ENCODE measurements at regions not wholly inside any gene's neighbourhood (a gene's known extent, or its start where the extent isn't known, plus 50 kb on each side); places are given as distances from the start of the nearest gene placed in this dataset.

- DNase-seq (ENCODE audit: low read depth, low spot score) = no peak
Observed at GRCh38 chr1:209324901-209325871, 258.3 kb upstream of the CAMK1G start.

GRCh38 chr1:209326076-209326475 is 257.4 kb upstream of the CAMK1G start:
- no peak for DNase-seq (ENCODE audit: low read depth, low spot score)

- no peak for DNase-seq (ENCODE audit: low read depth, low spot score)
Observed at GRCh38 chr1:209326831-209327230, 256.7 kb upstream of the CAMK1G start.

- DNase-seq (ENCODE audit: low read depth, low spot score) = no peak
Observed at GRCh38 chr1:209328196-209328595, 255.3 kb upstream of the CAMK1G start.

GRCh38 chr1:209335178-209335577 is 248.3 kb upstream of the CAMK1G start:
- peak; percentile 38 for DNase-seq (ENCODE audit: low read depth, low spot score)

GRCh38 chr1:209341146-209341545 is 242.4 kb upstream of the CAMK1G start:
- DNase-seq (ENCODE audit: low read depth, low spot score) = no peak

- no peak for DNase-seq (ENCODE audit: low read depth, low spot score)
Observed at GRCh38 chr1:209341673-209342420, 241.7 kb upstream of the CAMK1G start.

- no peak for DNase-seq (ENCODE audit: low read depth, low spot score)
Observed at GRCh38 chr1:209342441-209343175, 240.9 kb upstream of the CAMK1G start.

GRCh38 chr1:209343511-209343910 is 240.0 kb upstream of the CAMK1G start:
- DNase-seq (ENCODE audit: low read depth, low spot score) = no peak

GRCh38 chr1:209344156-209344555 is 239.4 kb upstream of the CAMK1G start:
- no peak for DNase-seq (ENCODE audit: low read depth, low spot score)

- no peak for DNase-seq (ENCODE audit: low read depth, low spot score)
Observed at GRCh38 chr1:209349363-209350308, 233.9 kb upstream of the CAMK1G start.

GRCh38 chr1:209353053-209353452 is 230.5 kb upstream of the CAMK1G start:
- DNase-seq (ENCODE audit: low read depth, low spot score) = no peak

- DNase-seq (ENCODE audit: low read depth, low spot score) = peak; percentile 80
Observed at GRCh38 chr1:209354111-209354839, 229.2 kb upstream of the CAMK1G start.

GRCh38 chr1:209354840-209355165 is 228.7 kb upstream of the CAMK1G start:
- DNase-seq (ENCODE audit: low read depth, low spot score) = no peak

GRCh38 chr1:209355415-209355814 is 228.1 kb upstream of the CAMK1G start:
- DNase-seq (ENCODE audit: low read depth, low spot score) = no peak

GRCh38 chr1:209356976-209357377 is 226.5 kb upstream of the CAMK1G start:
- no peak for DNase-seq (ENCODE audit: low read depth, low spot score)

- no peak for DNase-seq (ENCODE audit: low read depth, low spot score)
Observed at GRCh38 chr1:209363112-209363511, 220.4 kb upstream of the CAMK1G start.

GRCh38 chr1:209364716-209365115 is 218.8 kb upstream of the CAMK1G start:
- DNase-seq (ENCODE audit: low read depth, low spot score) = no peak

- DNase-seq (ENCODE audit: low read depth, low spot score) = no peak
Observed at GRCh38 chr1:209367061-209367772, 216.3 kb upstream of the CAMK1G start.

Data from iPS DF 19.7 (cell line).